NOMO-1 treated with dmso at 0.1 percent for 144 hours (cell line): ENCODE measurements at regions not wholly inside any gene's neighbourhood (a gene's known extent, or its start where the extent isn't known, plus 50 kb on each side); places are given as distances from the start of the nearest gene placed in this dataset.
"Not testable (repeated sequence)": the region's sequence is repeated elsewhere in the genome, so short reads cannot be mapped to it uniquely, and the experiment has no call there.

Source experiments
- DNase-seq: peaks from one replicate; lab custom pipeline; 2025; ENCODE audit not compliant: unreplicated experiment; lab: John Stamatoyannopoulos, UW

- DNase-seq = no peak
These were observed 250.2 kb downstream of the NUF2 start for GRCh38 chr1:163571950-163572349.

GRCh38 chr1:163574119-163574518 is 252.4 kb downstream of the NUF2 start:
- no peak for DNase-seq

GRCh38 chr1:163580926-163581325 is 259.2 kb downstream of the NUF2 start:
- DNase-seq = no peak

- DNase-seq = no peak
These were observed 262.0 kb downstream of the NUF2 start for GRCh38 chr1:163583661-163584181.

- DNase-seq = no peak
These were observed 264.0 kb downstream of the NUF2 start for GRCh38 chr1:163585796-163586195.

- DNase-seq = no peak
These were observed 267.0 kb downstream of the NUF2 start for GRCh38 chr1:163588796-163589195.

- DNase-seq = no peak
These were observed 268.0 kb downstream of the NUF2 start for GRCh38 chr1:163589735-163590134.

- DNase-seq = not testable (repeated sequence)
These were observed 269.4 kb downstream of the NUF2 start for GRCh38 chr1:163591131-163591530.

GRCh38 chr1:163592623-163593022 is 270.9 kb downstream of the NUF2 start:
- DNase-seq = not testable (repeated sequence)

- not testable (repeated sequence) for DNase-seq
These were observed 274.4 kb downstream of the NUF2 start for GRCh38 chr1:163596106-163596505.

GRCh38 chr1:163596541-163597258 is 274.9 kb downstream of the NUF2 start:
- no peak for DNase-seq

GRCh38 chr1:163604321-163604720 is 282.6 kb downstream of the NUF2 start:
- DNase-seq = no peak

- no peak for DNase-seq
These were observed 283.1 kb downstream of the NUF2 start for GRCh38 chr1:163604896-163605295.

GRCh38 chr1:163608979-163609378 is 287.2 kb downstream of the NUF2 start:
- no peak for DNase-seq

GRCh38 chr1:163609858-163610257 is 288.1 kb downstream of the NUF2 start:
- DNase-seq = no peak

GRCh38 chr1:163610486-163610885 is 288.7 kb downstream of the NUF2 start:
- DNase-seq = no peak

- no peak for DNase-seq
These were observed 292.6 kb downstream of the NUF2 start for GRCh38 chr1:163614361-163614760.

GRCh38 chr1:163628034-163628773 is 306.4 kb downstream of the NUF2 start:
- no peak for DNase-seq

- no peak for DNase-seq
These were observed 310.5 kb downstream of the NUF2 start for GRCh38 chr1:163632269-163632668.

GRCh38 chr1:163633366-163633765 is 311.6 kb downstream of the NUF2 start:
- DNase-seq = no peak

- not testable (repeated sequence) for DNase-seq
These were observed 323.9 kb downstream of the NUF2 start for GRCh38 chr1:163645676-163646075.

GRCh38 chr1:163650624-163651023 is 328.9 kb downstream of the NUF2 start:
- no peak for DNase-seq
